ENCODE measurements at regions not wholly inside any gene's neighbourhood (a gene's known extent, or its start where the extent isn't known, plus 50 kb on each side); places are given as distances from the start of the nearest gene placed in this dataset.

- TF ChIP-seq CTCF (IDR thresholded peaks at IDR 0.05; ENCODE audit: control insufficient read depth, insufficient read depth, low read depth, low read length, missing control alignments), result no peak
- no peak for DNase-seq (ENCODE audit: low read depth)
Measured at GRCh38 chr5:159814805-159815585, 101.3 kb upstream of the ADRA1B start.

GRCh38 chr5:159817262-159818029 is 98.8 kb upstream of the ADRA1B start:
- DNase-seq (ENCODE audit: low read depth), result no peak
- H3K4me3 ChIP-seq (ENCODE audit: control insufficient read depth, low read depth, low read length), result no peak overlapping the region
- no peak for TF ChIP-seq CTCF (IDR thresholded peaks at IDR 0.05; ENCODE audit: control insufficient read depth, insufficient read depth, low read depth, low read length, missing control alignments)

More at GRCh38 chr5:159814805-159815585, 101.3 kb upstream of the ADRA1B start:
- no peak overlapping the region for H3K4me3 ChIP-seq (ENCODE audit: control insufficient read depth, low read depth, low read length)

GRCh38 chr5:159819591-159820411 is 96.5 kb upstream of the ADRA1B start:
- no peak overlapping the region for H3K4me3 ChIP-seq (ENCODE audit: control insufficient read depth, low read depth, low read length)
- no peak for TF ChIP-seq CTCF (IDR thresholded peaks at IDR 0.05; ENCODE audit: control insufficient read depth, insufficient read depth, low read depth, low read length, missing control alignments)
- no peak for DNase-seq (ENCODE audit: low read depth)

GRCh38 chr5:159820692-159821091 is 95.6 kb upstream of the ADRA1B start:
- no peak for TF ChIP-seq CTCF (IDR thresholded peaks at IDR 0.05; ENCODE audit: control insufficient read depth, insufficient read depth, low read depth, low read length, missing control alignments)
- H3K4me3 ChIP-seq (ENCODE audit: control insufficient read depth, low read depth, low read length), result no peak overlapping the region
- no peak for DNase-seq (ENCODE audit: low read depth)

- no peak for TF ChIP-seq CTCF (IDR thresholded peaks at IDR 0.05; ENCODE audit: control insufficient read depth, insufficient read depth, low read depth, low read length, missing control alignments)
- H3K4me3 ChIP-seq (ENCODE audit: control insufficient read depth, low read depth, low read length), result no peak overlapping the region
- no peak for DNase-seq (ENCODE audit: low read depth)
Measured at GRCh38 chr5:159821461-159821940, 94.8 kb upstream of the ADRA1B start.
